Loucy (cell line): ENCODE measurements at regions not wholly inside any gene's neighbourhood (a gene's known extent, or its start where the extent isn't known, plus 50 kb on each side); places are given as distances from the start of the nearest gene placed in this dataset.

ENCODE experiments used
- EZH2phosphoT487 ChIP-seq: fragments of 200-600 bp; IDR thresholded peaks from 2 replicates; pipeline ENCODE4 v1.6.1; 2018; ENCODE audit warnings: antibody characterized with exemption, mild to moderate bottlenecking, moderate library complexity, borderline replicate concordance
- TF ChIP-seq, protein P1 (sequence below): fragments of 200-600 bp; sonication (generic); conservative IDR thresholded peaks from 2 replicates; pipeline ENCODE4 v1.5.1; 2014; ENCODE audit warnings: mild to moderate bottlenecking, antibody characterized with exemption, low read length

DNA sequence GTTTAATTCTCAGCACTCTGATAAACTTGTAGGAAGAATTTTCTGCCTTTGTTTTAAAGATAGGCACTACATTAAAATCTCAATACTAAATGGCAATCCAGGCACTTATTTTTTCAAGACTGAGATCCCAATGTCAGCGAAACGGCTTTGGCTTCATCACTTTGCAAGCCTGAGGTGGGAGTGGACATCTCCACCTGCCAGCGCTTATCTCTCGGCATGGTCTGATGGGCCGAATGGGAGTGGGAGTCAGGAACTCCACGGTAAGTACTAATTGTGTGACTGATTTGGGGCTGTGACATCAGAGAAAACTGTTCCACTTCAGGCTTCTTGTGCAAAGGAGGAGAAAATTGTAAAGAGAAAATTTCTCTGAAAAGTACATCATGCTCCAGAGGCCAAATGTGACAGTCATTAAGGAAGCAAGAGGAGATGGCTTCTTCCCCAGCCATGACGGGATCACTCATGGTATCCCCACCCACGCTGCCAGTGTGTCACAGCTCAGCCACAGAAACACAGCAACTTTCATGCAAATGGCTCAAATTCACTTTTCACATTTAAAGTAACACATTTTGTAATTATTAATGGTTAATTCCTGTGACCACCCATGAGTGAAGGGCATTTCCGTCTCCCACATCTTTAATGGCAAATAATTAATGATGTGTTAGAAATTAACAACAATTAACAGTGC lies 385.5 kb upstream of the HNRNPA3 start:
- TF ChIP-seq, protein P1, sequence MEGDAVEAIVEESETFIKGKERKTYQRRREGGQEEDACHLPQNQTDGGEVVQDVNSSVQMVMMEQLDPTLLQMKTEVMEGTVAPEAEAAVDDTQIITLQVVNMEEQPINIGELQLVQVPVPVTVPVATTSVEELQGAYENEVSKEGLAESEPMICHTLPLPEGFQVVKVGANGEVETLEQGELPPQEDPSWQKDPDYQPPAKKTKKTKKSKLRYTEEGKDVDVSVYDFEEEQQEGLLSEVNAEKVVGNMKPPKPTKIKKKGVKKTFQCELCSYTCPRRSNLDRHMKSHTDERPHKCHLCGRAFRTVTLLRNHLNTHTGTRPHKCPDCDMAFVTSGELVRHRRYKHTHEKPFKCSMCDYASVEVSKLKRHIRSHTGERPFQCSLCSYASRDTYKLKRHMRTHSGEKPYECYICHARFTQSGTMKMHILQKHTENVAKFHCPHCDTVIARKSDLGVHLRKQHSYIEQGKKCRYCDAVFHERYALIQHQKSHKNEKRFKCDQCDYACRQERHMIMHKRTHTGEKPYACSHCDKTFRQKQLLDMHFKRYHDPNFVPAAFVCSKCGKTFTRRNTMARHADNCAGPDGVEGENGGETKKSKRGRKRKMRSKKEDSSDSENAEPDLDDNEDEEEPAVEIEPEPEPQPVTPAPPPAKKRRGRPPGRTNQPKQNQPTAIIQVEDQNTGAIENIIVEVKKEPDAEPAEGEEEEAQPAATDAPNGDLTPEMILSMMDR: no peak
- TF ChIP-seq EZH2phosphoT487: no peak
